OCI-LY7 (cell line): ENCODE measurements at regions not wholly inside any gene's neighbourhood (a gene's known extent, or its start where the extent isn't known, plus 50 kb on each side); places are given as distances from the start of the nearest gene placed in this dataset.

Experiments
- BruUV-seq: library from RNA; stranded (reverse); fragments of 400-500 nt; replicated peaks from 2 replicates; lab custom pipeline; 2021; lab: Mats Ljungman, UMichigan
- CTCF ChIA-PET: fragments of 300-600 bp; sonication (Branson Sonifier 250); formaldehyde crosslinking; loops from one replicate; lab custom pipeline; 2022; ENCODE audit warnings: antibody characterized with exemption; ENCODE audit not compliant: unreplicated experiment; lab: Charles Lee
- POLR2A ChIA-PET: fragments of 300-600 bp; sonication (Branson Sonifier 250); formaldehyde crosslinking; loops from one replicate; lab custom pipeline; 2022; ENCODE audit warnings: antibody characterized with exemption; lab: Charles Lee
- DNase-seq: peaks from one replicate; pipeline ENCODE4 v3.0.0-alpha.2; 2015; ENCODE audit warnings: low spot score
- H2AFZ ChIP-seq: fragments of 200-600 bp; sonication (generic), shearing (Covaris generic); 2 replicates; pipeline ENCODE4 v1.6.1; 2014; ENCODE audit warnings: mild to moderate bottlenecking, antibody characterized with exemption, low read length, moderate library complexity
- H3K27ac ChIP-seq: fragments of 200-600 bp; sonication (generic); 2 replicates; pipeline ENCODE4 v1.5.1; 2014; ENCODE audit warnings: mixed run types, low read depth, mild to moderate bottlenecking, moderate library complexity, low read length, inconsistent platforms; ENCODE audit not compliant: poor library complexity, severe bottlenecking
- H3K36me3 ChIP-seq: fragments of 200-600 bp; sonication (generic); 2 replicates; pipeline ENCODE4 v1.6.1; 2014; ENCODE audit warnings: mild to moderate bottlenecking, antibody characterized with exemption, low read length, moderate library complexity, mixed read lengths; ENCODE audit not compliant: insufficient read depth
- H3K4me1 ChIP-seq: fragments of 200-600 bp; sonication (generic); 2 replicates; pipeline ENCODE4 v1.5.1; 2014; ENCODE audit warnings: mild to moderate bottlenecking, low read length; ENCODE audit not compliant: insufficient read depth, poor library complexity, severe bottlenecking
- H3K4me2 ChIP-seq: fragments of 200-600 bp; sonication (generic); 2 replicates; pipeline ENCODE4 v1.6.1; 2014; ENCODE audit warnings: mild to moderate bottlenecking, low read length
- H3K4me3 ChIP-seq: fragments of 200-600 bp; sonication (generic); 2 replicates; pipeline ENCODE4 v1.5.1; 2014; ENCODE audit warnings: mild to moderate bottlenecking, low read depth, low read length; ENCODE audit not compliant: poor library complexity, severe bottlenecking
- H3K79me2 ChIP-seq: fragments of 200-600 bp; sonication (generic); 2 replicates; pipeline ENCODE4 v1.6.1; 2016; ENCODE audit warnings: low read depth, mild to moderate bottlenecking, low read length, moderate library complexity, mixed read lengths; ENCODE audit not compliant: insufficient read depth
- H3K9me2 ChIP-seq: fragments of 200-600 bp; sonication (generic); 2 replicates; pipeline ENCODE4 v1.6.1; 2016; ENCODE audit warnings: mild to moderate bottlenecking, low read length, mixed read lengths; ENCODE audit not compliant: insufficient read depth
- H3K9me3 ChIP-seq: fragments of 200-600 bp; sonication (generic); 2 replicates; pipeline ENCODE4 v1.6.1; 2014; ENCODE audit warnings: mild to moderate bottlenecking, mixed run types, low read length, mixed read lengths
- H4K20me1 ChIP-seq: fragments of 200-600 bp; sonication (generic); 2 replicates; pipeline ENCODE4 v1.6.1; 2014; ENCODE audit warnings: mild to moderate bottlenecking, antibody characterized with exemption, low read length, moderate library complexity, mixed read lengths; ENCODE audit not compliant: insufficient read depth
- CTCF ChIP-seq: fragments of 200-600 bp; sonication (generic); conservative IDR thresholded peaks from 2 replicates; pipeline ENCODE4 v1.5.1; 2014; ENCODE audit warnings: mild to moderate bottlenecking, antibody characterized with exemption, low read length, moderate library complexity, mixed read lengths
- EZH2phosphoT487 ChIP-seq: fragments of 200-600 bp; sonication (generic); IDR thresholded peaks from 2 replicates; pipeline ENCODE4 v1.6.1; 2018; ENCODE audit warnings: low read depth, borderline replicate concordance, mild to moderate bottlenecking, mixed run types, antibody characterized with exemption, low read length, moderate library complexity, mixed read lengths
- intact Hi-C: fragments of 100-400 bp; cut with micrococcal nuclease; formaldehyde crosslinking; loops from one replicate; pipeline ENCODE4 v1.10.0; 2022; ENCODE audit not compliant: unreplicated experiment

GRCh38 chr6:166019214-166019613 is 148.4 kb downstream of the TBXT start:
- intact Hi-C loops: no loop called here

GRCh38 chr6:166017032-166017635 is 150.5 kb downstream of the TBXT start:
- CTCF ChIA-PET: no interaction called here
- Histone ChIP-seq H3K4me3 (no peak overlapping the region), H4K20me1 (no peaks in the 10 kb centered on the region), H2AFZ (no peak overlapping the region), H3K9me3 (peaks cover 10% of the 10 kb centered on the region; the same call in 1 of the 2 replicates), H3K36me3 (no peaks in the 10 kb centered on the region), H3K9me2 (no peaks in the 10 kb centered on the region), H3K27ac (no peak overlapping the region), H3K4me2 (no peak overlapping the region), H3K79me2 (no peaks in the 10 kb centered on the region), H3K4me1 (no peaks in the 10 kb centered on the region)
- TF ChIP-seq EZH2phosphoT487 (no peak), CTCF (no peak)
- intact Hi-C loops: no loop called here
- BruUV-seq: no TSS peak
- no peak for DNase-seq
- POLR2A ChIA-PET: no interaction called here

More at GRCh38 chr6:166019214-166019613, 148.4 kb downstream of the TBXT start:
- no peak overlapping the region for H3K27ac ChIP-seq
- no peaks in the 10 kb centered on the region for H4K20me1 ChIP-seq
- no peaks in the 10 kb centered on the region for H3K79me2 ChIP-seq
- no peaks in the 10 kb centered on the region for H3K4me1 ChIP-seq
- H3K9me2 ChIP-seq: no peaks in the 10 kb centered on the region
- CTCF ChIA-PET: no interaction called here
- TF ChIP-seq CTCF (no peak), EZH2phosphoT487 (no peak)
- no peak overlapping the region for H2AFZ ChIP-seq
- H3K4me2 ChIP-seq: no peak overlapping the region
- H3K4me3 ChIP-seq: no peak overlapping the region
- POLR2A ChIA-PET: no interaction called here
- BruUV-seq: no TSS peak
- no peaks in the 10 kb centered on the region for H3K36me3 ChIP-seq
- H3K9me3 ChIP-seq: peaks cover 10% of the 10 kb centered on the region; the same call in 1 of the 2 replicates
- no peak for DNase-seq

- intact Hi-C loops: no loop called here
- Histone ChIP-seq H3K27ac (no peak overlapping the region), H3K79me2 (no peaks in the 10 kb centered on the region), H3K4me2 (no peak overlapping the region), H3K4me1 (no peaks in the 10 kb centered on the region), H3K9me3 (peaks cover 10% of the 10 kb centered on the region; the same call in 1 of the 2 replicates), H3K9me2 (no peaks in the 10 kb centered on the region), H2AFZ (no peak overlapping the region), H4K20me1 (no peaks in the 10 kb centered on the region), H3K4me3 (no peak overlapping the region), H3K36me3 (no peaks in the 10 kb centered on the region)
- ChIA-PET CTCF (no interaction called here), POLR2A (no interaction called here)
- TF ChIP-seq EZH2phosphoT487: no peak
- no peak for TF ChIP-seq CTCF
- DNase-seq: no peak
- no TSS peak for BruUV-seq
Measured at GRCh38 chr6:166014966-166015365, 152.7 kb downstream of the TBXT start.
